Activated naive CD4-positive, alpha-beta T cell (primary cell): ENCODE measurements at regions not wholly inside any gene's neighbourhood (a gene's known extent, or its start where the extent isn't known, plus 50 kb on each side); places are given as distances from the start of the nearest gene placed in this dataset.
A peak's percentile ranks its signal among the peaks of the same experiment; 100 is the strongest.

Experiments used
- DNase-seq, 4 experiments: peaks; one replicate each; lab custom pipeline; 2025; lab: John Stamatoyannopoulos, UW

- DNase-seq: no peak
Measured at GRCh38 chr1:186620566-186621350, 59.5 kb downstream of the PTGS2 start.

- peak in 2 of 4 experiments; percentile 6 to 9 for DNase-seq
Measured at GRCh38 chr1:186618401-186619170, 61.6 kb downstream of the PTGS2 start.

GRCh38 chr1:186617926-186618325, 62.3 kb downstream of the PTGS2 start:
- no peak for DNase-seq

- DNase-seq: no peak
Measured at GRCh38 chr1:186616511-186616910, 63.7 kb downstream of the PTGS2 start.

DNA sequence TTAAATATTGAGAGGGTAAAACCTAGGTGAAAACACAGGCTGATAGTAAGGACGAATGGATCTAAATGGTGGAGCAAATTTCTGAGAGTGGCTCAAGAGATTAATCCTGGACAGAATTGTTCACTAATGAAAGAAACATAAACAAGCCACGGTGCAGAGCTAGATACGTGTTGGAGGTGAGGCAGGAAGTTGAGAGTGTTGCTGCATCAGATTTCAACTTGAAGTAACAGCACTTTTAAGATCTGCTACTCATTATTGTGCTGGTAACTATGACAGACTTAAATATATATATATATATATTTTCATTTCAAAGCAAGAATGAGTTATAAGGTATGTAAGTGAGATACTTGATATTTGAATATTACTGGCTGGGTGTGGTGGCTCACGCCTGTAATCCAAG, 64.9 kb downstream of the PTGS2 start:
- no peak for DNase-seq

DNA sequence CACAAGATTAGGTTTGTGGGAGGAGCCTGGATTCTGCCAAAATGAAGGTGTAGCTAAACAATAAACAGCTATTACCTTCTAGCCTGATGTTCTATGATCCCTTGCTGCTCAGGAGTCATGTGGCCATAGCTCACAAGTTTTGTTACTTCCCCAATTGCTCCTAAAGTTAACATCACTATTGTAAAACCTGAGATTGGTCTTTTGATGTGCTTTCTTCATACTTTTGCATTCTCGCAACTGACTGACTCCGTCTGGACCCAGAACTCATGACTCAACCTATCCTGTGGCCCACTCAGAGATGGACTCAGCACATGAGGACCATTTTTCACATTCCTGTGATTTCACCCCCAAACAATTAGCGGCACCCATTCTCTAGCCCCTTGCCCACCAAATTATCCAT, 69.1 kb downstream of the PTGS2 start:
- no peak for DNase-seq

- DNase-seq: no peak
Measured at GRCh38 chr1:186609183-186609582, 71.0 kb downstream of the PTGS2 start.

DNA sequence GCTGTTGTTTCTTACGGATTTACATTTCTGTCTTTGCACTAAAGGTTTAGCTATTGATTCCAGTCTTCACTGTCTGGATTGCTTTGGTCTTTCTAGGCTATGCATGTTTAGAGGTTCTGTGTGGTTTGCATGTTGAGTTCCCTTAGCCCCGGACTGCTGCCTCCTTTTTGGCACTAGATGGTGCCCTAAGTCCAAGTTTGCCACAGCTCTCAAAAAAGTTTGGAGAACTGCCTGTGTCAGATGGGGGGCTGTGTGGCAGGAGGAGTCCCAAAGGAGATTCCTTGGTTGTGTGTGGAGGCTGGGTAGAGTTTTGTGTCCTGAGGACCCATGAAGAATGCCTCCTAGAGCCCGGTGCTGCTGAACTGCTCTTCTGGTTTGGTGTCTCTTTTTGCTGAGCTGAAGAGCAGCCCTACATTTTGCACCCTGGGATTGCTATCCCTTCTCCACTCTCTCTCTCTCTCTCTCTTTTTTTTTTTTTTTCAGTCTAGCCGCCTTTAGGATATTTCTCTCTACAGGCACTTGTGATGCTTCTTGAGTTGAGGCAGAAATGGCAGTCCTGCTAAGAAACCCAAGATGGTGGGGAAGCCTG, 74.4 kb downstream of the PTGS2 start:
- DNase-seq: no peak

GRCh38 chr1:186595969-186596368, 84.3 kb downstream of the PTGS2 start:
- no peak for DNase-seq

DNA sequence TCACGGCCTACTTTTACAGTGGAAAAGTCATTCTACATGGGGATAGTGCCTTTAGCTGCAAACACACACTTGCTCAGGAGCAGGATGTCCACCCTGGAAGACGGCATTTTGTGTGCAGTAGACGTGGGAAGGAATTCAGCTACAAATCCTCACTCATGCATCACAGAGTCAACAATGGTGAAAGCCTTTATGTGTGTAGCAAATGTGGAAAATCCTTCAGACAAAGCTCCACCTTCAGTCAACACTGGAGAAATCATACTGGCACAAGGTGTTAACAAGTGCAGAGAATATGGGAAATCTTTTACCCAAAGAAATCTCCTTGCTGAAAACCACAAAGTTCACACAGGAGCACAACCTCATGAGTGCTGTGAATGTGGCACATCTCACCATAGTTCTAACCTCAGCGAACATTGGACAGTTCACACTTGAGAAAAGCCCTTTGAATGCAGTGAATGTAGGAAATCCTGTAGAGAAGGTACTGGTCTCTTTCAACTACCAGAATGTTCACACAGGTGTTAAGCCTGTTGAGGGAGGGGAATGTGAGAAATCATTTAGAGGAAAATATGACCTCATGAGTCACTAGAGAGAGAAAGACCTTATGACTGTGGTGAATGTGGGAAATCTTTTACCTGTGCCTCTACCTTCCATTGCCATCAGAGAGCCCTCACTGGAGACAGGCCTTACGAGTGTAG, 101.8 kb downstream of the PTGS2 start:
- no peak for DNase-seq

GRCh38 chr1:186577633-186578032, 102.6 kb downstream of the PTGS2 start:
- DNase-seq: no peak

GRCh38 chr1:186577216-186577615, 103.0 kb downstream of the PTGS2 start:
- no peak for DNase-seq

GRCh38 chr1:186575348-186575747, 104.9 kb downstream of the PTGS2 start:
- DNase-seq: no peak

DNA sequence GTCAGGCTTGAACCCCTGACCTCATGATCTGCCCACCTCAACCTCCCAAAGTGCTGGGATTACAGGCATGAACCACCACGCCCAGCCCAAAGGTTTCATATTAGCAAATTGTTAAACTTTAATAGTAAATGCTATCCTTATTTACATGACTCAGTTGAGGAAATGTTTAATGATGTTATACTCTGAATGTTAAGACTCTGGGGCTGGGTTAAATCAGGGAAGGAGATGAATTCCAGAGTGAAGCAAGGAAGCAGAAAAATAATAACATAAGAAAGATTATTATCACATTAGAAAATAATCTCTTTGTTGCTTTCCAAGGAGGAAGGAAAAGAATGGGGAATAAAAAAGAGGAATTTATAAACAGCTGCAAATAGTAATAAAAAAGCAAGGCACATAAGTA, 105.3 kb downstream of the PTGS2 start:
- DNase-seq: no peak

DNA sequence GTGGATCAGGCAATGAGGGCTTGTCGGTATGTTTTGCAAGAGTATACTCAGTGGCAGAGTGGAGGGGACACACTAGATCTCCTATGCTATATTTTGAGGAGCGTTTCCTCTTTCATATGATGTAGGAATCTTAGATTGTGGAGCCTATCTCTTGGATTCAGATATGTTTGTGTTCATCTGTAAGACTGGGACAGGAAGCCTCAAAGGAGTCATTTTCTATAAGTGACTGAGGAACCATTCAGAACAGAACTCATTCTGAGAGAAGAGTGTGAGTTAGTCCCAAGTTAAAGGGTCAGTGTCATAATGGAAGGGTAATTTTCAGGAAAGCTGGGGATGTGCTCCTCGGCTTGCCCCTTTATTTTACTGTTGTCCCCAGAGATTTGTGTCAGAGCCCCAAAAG, 107.7 kb downstream of the PTGS2 start:
- DNase-seq: no peak

- DNase-seq: no peak
Measured at GRCh38 chr1:186571771-186572170, 108.5 kb downstream of the PTGS2 start.

- DNase-seq: no peak
Measured at GRCh38 chr1:186569856-186570255, 108.9 kb upstream of the PDC start.

DNA sequence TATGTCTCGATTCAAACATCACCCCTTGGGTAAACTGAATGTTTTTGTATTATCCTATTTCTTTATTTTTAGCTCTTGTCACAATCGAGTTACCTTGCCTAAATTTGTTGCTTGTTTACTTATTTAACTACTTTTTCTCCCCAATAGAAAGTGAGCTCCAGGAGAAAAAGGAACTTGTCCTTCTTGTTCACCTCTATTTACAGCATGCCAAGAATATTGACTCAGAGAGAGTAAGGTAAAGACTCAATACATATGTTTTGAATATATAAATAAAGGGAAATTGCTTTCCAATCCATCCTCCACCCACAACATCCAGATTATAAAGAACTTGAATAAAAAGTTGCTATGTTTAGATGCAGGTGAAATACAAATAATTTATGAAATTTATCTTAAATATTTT, 107.3 kb upstream of the PDC start:
- DNase-seq: no peak

- DNase-seq: no peak
Measured at GRCh38 chr1:186566140-186566855, 105.4 kb upstream of the PDC start.

DNA sequence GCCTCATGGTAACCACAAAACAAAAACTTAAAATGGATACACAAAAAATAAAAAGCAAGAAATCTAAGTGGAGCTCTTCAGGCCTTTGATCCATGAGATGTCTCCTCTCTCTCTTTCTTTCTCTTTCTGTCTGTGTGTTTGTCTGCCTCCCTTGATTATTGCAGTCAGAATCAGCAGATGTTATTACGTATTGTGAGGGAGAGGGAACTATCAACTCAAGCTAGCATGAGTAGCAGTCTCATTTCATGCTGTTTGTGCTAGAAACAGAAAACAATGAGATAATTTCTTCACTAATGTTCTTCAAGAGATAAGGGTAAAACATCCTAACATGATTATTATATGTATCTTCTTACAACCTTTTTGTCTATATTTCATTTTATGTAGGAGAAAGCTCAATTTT, 103.7 kb upstream of the PDC start:
- no peak for DNase-seq

- no peak for DNase-seq
Measured at GRCh38 chr1:186559601-186560116, 98.7 kb upstream of the PDC start.
